OCI-LY1 (cell line): ENCODE measurements at regions not wholly inside any gene's neighbourhood (a gene's known extent, or its start where the extent isn't known, plus 50 kb on each side); places are given as distances from the start of the nearest gene placed in this dataset.

Source experiments
- EZH2 ChIP-seq: fragments of 200-600 bp; sonication (generic), shearing (Covaris generic); IDR thresholded peaks from 2 replicates; pipeline ENCODE4 v1.8.0; 2017; ENCODE audit warnings: borderline replicate concordance, mixed run types, mild to moderate bottlenecking, antibody characterized with exemption, low read length, moderate library complexity, mixed read lengths
- TF ChIP-seq, protein P1 (sequence below): fragments of 200-600 bp; sonication (generic), shearing (Covaris generic); IDR thresholded peaks from 2 replicates; pipeline ENCODE4 v1.5.1; 2017; ENCODE audit warnings: mild to moderate bottlenecking, antibody characterized with exemption, low read length, moderate library complexity, mixed read lengths

DNA sequence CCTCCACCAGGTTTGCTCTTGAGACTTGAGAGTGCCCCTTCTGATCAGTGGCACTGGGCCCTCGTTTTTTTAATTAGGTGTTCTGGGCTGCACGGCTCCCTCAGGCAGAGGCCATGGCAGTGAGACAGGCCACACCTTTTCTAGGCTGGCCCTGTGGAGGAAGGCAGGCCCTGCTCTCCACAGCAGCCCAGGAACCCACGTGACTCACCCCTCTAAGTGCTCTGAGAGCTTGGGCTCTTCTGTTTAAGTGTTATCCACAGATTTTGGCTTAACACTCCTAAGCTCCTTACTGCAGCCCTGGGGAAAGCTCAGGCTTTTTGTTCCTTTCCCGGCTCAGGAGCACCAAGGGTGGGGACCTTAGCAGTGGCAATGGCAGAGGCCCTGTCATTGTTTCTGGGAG is 463.2 kb upstream of the GBE1 start:
- TF ChIP-seq, protein P1, sequence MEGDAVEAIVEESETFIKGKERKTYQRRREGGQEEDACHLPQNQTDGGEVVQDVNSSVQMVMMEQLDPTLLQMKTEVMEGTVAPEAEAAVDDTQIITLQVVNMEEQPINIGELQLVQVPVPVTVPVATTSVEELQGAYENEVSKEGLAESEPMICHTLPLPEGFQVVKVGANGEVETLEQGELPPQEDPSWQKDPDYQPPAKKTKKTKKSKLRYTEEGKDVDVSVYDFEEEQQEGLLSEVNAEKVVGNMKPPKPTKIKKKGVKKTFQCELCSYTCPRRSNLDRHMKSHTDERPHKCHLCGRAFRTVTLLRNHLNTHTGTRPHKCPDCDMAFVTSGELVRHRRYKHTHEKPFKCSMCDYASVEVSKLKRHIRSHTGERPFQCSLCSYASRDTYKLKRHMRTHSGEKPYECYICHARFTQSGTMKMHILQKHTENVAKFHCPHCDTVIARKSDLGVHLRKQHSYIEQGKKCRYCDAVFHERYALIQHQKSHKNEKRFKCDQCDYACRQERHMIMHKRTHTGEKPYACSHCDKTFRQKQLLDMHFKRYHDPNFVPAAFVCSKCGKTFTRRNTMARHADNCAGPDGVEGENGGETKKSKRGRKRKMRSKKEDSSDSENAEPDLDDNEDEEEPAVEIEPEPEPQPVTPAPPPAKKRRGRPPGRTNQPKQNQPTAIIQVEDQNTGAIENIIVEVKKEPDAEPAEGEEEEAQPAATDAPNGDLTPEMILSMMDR, result no peak
- TF ChIP-seq EZH2, result no peak
